ENCODE measurements at regions not wholly inside any gene's neighbourhood (a gene's known extent, or its start where the extent isn't known, plus 50 kb on each side); places are given as distances from the start of the nearest gene placed in this dataset.
"Not testable (repeated sequence)": the region's sequence is repeated elsewhere in the genome, so short reads cannot be mapped to it uniquely, and the experiment has no call there.

DNA sequence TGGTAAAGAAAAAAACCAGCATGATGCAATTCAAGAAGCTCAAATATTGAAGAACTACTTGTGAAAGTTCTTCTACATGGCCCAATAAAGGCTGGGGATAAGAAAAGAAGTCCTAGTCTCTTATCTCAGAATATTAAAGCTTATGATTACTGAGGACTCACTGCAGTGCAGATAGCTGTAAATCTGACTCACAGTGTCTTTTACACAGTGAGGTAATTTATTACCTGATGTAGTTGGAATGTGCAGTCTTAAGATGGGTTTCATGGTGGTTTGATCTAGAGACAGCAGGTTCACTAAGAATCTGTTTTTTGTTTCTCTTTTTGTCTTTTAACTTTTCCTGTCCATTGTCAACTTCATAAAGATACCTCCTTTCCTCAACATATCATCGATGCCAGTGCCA lies 484.0 kb upstream of the MAP2 start:
- no peak for DNase-seq

DNA sequence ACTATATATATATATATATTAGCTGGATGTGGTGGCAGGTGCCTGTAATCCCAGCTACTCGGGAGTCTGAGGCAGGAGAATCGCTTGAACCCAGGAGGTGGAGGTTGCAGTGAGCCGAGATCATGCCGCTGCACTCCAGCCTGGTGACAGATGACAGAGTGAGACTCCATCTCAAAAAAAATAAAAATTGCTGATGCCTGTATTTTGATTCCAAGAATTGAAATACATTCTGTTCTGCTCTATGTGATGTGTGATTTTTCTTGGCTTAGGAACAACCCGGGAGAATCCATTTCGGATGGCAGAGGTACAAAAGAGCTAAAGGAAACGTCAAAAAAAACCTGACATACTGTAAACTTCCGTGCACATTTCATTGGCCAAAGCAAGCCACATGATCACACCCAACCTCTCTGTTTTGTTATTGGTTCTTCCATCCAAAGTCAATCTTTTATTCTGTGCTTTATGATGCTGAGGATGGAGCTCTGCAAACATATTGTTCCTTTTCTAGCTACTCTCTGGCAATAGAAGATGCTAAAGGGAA lies 478.1 kb upstream of the MAP2 start:
- no peak for DNase-seq

- no peak for DNase-seq
Measured at GRCh38 chr2:208948073-208948472, 475.8 kb upstream of the MAP2 start.

GRCh38 chr2:208970070-208970469 lies 453.8 kb upstream of the MAP2 start:
- no peak for DNase-seq

- DNase-seq, result no peak
Measured at GRCh38 chr2:208977582-208977981, 446.3 kb upstream of the MAP2 start.

DNA sequence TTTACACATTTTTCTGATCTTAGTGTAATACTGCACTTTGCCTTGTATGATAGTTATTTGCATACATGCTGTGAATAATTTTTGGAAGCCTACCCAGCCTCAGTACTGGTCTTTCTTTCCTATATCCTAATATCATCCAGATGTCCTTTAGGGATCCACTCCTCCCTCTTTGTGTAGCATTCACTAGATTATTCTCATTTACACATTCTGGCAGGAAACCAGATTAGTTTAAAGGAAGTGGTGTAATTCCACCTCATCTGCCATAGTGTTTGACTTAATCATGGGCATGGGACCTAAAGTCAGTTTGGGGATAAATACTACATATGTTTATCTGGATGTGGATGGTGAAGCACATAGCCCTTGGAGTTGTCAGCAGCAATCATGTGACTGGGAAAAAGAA lies 444.9 kb upstream of the MAP2 start:
- no peak for DNase-seq

DNA sequence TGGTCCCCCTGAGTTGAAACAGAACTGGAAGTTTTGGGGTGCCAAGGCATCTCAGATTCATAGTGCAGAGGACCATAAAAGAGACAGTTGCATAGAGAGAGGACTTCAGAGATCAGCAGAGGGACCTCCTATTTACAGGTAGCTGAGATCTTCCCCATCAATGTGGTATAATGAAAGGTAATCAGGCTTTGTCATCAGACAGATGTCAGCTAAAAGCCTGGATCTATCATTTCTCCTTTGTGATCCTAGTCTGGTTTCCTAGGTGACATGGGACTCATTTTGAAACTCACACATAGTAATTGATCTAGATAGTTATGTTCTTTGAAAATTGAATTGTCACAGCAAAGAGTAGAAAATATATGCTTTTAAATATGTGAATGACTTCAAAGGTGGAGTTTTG lies 443.5 kb upstream of the MAP2 start:
- no peak for DNase-seq

GRCh38 chr2:208982831-208983230 lies 441.0 kb upstream of the MAP2 start:
- DNase-seq, result no peak

- DNase-seq, result no peak
Measured at GRCh38 chr2:208983486-208983885, 440.4 kb upstream of the MAP2 start.

DNA sequence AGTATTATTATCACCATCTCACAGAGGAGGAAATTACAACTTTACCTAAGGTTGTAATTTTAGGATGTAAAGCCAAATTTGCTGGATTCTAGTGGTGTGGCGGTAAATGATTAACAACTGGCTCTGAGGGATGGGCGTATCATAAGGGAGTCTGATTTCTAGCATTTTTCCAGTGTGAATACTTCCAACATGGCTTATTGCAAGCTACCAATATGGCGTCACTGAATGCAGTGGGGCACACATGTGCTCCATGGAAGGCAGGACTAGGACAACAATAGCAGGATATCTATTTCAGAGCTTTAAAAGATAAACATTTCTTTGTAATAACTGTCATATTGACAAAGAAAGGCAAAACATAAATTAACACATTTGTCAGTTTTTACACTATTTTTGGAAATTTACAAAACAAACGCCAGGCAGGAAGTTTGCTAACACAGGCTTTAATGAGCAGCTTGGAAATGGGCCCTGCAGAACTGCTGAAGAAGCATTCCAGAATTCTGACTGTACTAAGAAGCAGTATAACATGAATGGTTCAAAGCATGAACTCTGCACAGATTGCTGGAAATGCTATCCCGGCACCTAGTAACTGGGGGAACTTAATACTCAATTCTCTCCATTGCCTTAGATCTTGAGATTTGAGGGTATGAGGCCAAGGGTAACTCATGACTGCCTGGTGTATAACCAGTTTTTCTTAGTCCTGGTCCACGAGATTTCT lies 439.3 kb upstream of the MAP2 start:
- DNase-seq, result no peak

GRCh38 chr2:208985644-208986043 lies 438.2 kb upstream of the MAP2 start:
- DNase-seq, result no peak

- DNase-seq, result no peak
Measured at GRCh38 chr2:208990716-208991115, 433.1 kb upstream of the MAP2 start.

DNA sequence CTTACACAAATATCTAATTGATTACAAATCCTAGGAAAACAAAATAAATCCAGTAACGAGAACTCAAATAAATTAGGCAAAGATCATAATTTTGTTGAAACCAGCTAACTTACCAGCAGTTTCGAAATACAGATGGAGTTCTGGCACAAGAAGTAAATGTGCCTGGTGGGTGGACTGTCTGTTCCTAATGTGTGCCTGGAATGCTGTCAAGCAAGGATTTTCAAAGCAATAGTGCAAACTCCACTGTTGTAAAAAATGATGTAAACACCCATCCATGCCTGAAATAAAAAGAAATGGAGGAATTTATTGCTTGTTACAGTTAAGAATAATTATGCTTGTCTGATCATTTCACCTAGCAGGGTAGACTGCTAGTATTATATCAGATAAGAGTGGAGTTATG lies 423.9 kb upstream of the MAP2 start:
- DNase-seq, result no peak

- no peak for DNase-seq
Measured at GRCh38 chr2:209002054-209002453, 421.8 kb upstream of the MAP2 start.

DNA sequence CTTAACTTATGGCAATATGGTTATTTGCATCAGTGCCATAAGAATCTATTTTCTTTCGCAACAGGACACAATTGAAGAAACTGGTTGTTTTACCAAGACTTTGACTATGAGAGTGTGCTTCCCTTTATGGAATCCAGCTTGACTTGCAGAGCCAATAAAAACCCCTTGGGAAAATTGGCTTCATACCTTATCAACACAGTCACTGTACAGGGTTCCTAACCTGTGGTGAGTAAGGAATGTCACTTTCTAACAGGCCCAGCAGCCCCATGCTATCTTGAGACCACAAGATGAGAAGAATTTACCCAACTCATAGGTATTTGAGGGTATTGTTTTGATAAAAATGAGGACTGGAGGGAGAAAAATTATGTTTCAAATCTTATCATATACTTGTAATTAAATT lies 418.5 kb upstream of the MAP2 start:
- no peak for DNase-seq

- DNase-seq, result no peak
Measured at GRCh38 chr2:209008636-209009287, 415.1 kb upstream of the MAP2 start.

DNA sequence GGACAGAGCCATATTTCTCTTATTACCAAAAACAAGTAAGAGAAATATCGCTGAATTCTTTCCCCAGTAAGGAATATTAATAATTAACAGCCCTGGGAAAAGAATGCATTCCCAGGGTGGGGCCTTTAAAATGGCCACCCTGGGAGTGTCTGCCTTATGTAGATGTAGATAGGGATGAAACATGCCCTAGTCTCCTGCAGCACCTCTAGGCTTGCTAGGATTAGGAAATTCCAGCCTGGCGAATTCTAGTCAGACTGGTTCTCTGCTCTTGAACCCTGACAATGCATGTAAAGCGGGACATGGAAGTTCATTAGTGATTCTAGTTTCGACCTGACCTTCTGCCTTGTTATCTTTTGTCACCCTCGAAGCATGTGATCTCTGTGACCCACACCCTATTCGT lies 405.2 kb upstream of the MAP2 start:
- not testable (repeated sequence) for DNase-seq

- DNase-seq, result no peak
Measured at GRCh38 chr2:209029249-209029648, 394.6 kb upstream of the MAP2 start.

GRCh38 chr2:209044307-209044706 lies 379.5 kb upstream of the MAP2 start:
- no peak for DNase-seq

DNA sequence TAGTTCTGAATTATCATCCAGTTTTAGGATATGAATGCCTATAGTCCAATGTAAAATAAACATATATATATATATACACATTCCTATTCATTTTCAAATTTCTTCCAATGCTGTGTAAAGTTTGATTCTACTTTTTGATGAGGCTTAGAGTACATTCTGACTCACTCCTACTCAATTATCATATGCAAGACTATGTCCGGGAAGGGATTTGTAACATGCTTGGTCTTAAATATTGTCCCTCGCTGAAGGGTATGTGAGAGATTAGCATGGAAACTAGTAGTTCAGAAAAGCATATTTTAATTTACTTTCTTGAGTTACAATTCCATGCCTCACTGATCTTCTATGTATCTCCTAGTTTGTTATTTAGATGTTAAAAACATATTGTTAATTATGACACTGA lies 377.7 kb upstream of the MAP2 start:
- no peak for DNase-seq

- DNase-seq, result no peak
Measured at GRCh38 chr2:209049608-209050007, 374.2 kb upstream of the MAP2 start.

- no peak for DNase-seq
Measured at GRCh38 chr2:209062210-209062609, 361.6 kb upstream of the MAP2 start.

- no peak for DNase-seq
Measured at GRCh38 chr2:209070262-209070661, 353.6 kb upstream of the MAP2 start.

DNA sequence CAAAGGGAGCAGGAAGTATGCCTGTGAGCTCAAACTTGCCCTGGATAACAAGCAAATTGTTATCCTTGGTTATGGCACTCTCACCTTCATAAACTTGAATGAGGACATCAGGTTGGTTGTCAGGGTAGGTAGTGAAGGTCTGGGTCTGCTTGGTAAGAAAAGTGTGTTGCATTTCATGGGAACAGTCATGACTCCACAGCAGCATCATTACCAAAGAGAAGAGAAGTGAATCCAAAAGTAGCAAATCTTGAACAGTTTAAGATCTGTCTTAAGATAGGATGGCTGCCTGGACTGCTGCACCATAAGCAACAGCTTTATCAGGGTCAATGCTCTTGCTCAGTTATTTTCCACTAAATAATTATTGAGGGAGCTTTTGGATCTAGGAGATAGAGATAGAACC lies 350.7 kb upstream of the MAP2 start:
- no peak for DNase-seq

GRCh38 chr2:209074711-209075110 lies 349.1 kb upstream of the MAP2 start:
- no peak for DNase-seq
